HT1080 (cell line): ENCODE measurements at regions not wholly inside any gene's neighbourhood (a gene's known extent, or its start where the extent isn't known, plus 50 kb on each side); places are given as distances from the start of the nearest gene placed in this dataset.

ENCODE experiments used
- DNase-seq: peaks from one replicate; pipeline ENCODE4 v3.0.0-alpha.2; 2015; ENCODE audit warnings: low read depth

- DNase-seq: no peak
These were observed 753.8 kb upstream of the TENM4 start for GRCh38 chr11:80194625-80195024.

GRCh38 chr11:80194016-80194415 lies 753.2 kb upstream of the TENM4 start:
- DNase-seq: no peak

GRCh38 chr11:80188076-80188627 lies 747.3 kb upstream of the TENM4 start:
- no peak for DNase-seq

- DNase-seq: no peak
These were observed 745.9 kb upstream of the TENM4 start for GRCh38 chr11:80186692-80187091.

- DNase-seq: peak; percentile 32
These were observed 742.1 kb upstream of the TENM4 start for GRCh38 chr11:80182901-80183300.

GRCh38 chr11:80173371-80174136 lies 732.7 kb upstream of the TENM4 start:
- DNase-seq: no peak

- no peak for DNase-seq
These were observed 728.0 kb upstream of the TENM4 start for GRCh38 chr11:80168796-80169195.

GRCh38 chr11:80167766-80168165 lies 726.9 kb upstream of the TENM4 start:
- peak; percentile 44 for DNase-seq

- DNase-seq: peak; percentile 67
These were observed 724.9 kb upstream of the TENM4 start for GRCh38 chr11:80165744-80166143.

- no peak for DNase-seq
These were observed 722.6 kb upstream of the TENM4 start for GRCh38 chr11:80163441-80163840.

GRCh38 chr11:80163011-80163410 lies 722.2 kb upstream of the TENM4 start:
- peak; percentile 72 for DNase-seq

- DNase-seq: no peak
These were observed 721.6 kb upstream of the TENM4 start for GRCh38 chr11:80162387-80162786.

GRCh38 chr11:80157447-80157846 lies 716.6 kb upstream of the TENM4 start:
- no peak for DNase-seq

- DNase-seq: no peak
These were observed 715.2 kb upstream of the TENM4 start for GRCh38 chr11:80156062-80156461.

- peak; percentile 49 for DNase-seq
These were observed 714.7 kb upstream of the TENM4 start for GRCh38 chr11:80155412-80156017.

- peak; percentile 69 for DNase-seq
These were observed 705.4 kb upstream of the TENM4 start for GRCh38 chr11:80146232-80146631.

GRCh38 chr11:80144897-80145594 lies 704.2 kb upstream of the TENM4 start:
- no peak for DNase-seq

GRCh38 chr11:80136991-80137390 lies 696.2 kb upstream of the TENM4 start:
- peak; percentile 12 for DNase-seq

GRCh38 chr11:80129396-80129795 lies 688.6 kb upstream of the TENM4 start:
- no peak for DNase-seq

- no peak for DNase-seq
These were observed 681.4 kb upstream of the TENM4 start for GRCh38 chr11:80122211-80122610.

- no peak for DNase-seq
These were observed 677.2 kb upstream of the TENM4 start for GRCh38 chr11:80118073-80118472.

- no peak for DNase-seq
These were observed 676.0 kb upstream of the TENM4 start for GRCh38 chr11:80116796-80117195.
